ENCODE measurements at regions not wholly inside any gene's neighbourhood (a gene's known extent, or its start where the extent isn't known, plus 50 kb on each side); places are given as distances from the start of the nearest gene placed in this dataset.

GRCh38 chr3:103863381-103863780 lies 1428.6 kb downstream of the ZPLD1 start:
- H3K27ac ChIP-seq (ENCODE audit: low read depth, low read length): no peak overlapping the region
- H3K36me3 ChIP-seq (ENCODE audit: control insufficient read depth in 2 of 4, insufficient read depth in 4 of 4, low read length in 3 of 4): no peaks in the 10 kb centered on the region
- H3K23me2 ChIP-seq (ENCODE audit: low read depth, low read length): no peaks in the 10 kb centered on the region
- H2BK120ac ChIP-seq (replicated peaks; ENCODE audit: low read depth, low read length): no peak overlapping the region
- no peaks in the 10 kb centered on the region for H3K79me1 ChIP-seq (ENCODE audit: low read depth, low read length)
- H3K4me3 ChIP-seq (ENCODE audit: extremely low read depth in 1 of 4, insufficient read depth in 2 of 4, low read depth in 3 of 4, low read length in 4 of 4): no peak overlapping the region
- DNase-seq (ENCODE audit: low read depth in 1 of 2, low spot score in 2 of 2) (no peak), FAIRE-seq (no peak)
- no peak overlapping the region for H4K91ac ChIP-seq (replicated peaks; ENCODE audit: insufficient read length, low read length)
- H2BK5ac ChIP-seq (ENCODE audit: low read depth, low read length): no peak overlapping the region
- H4K8ac ChIP-seq (ENCODE audit: extremely low read depth, insufficient read depth, low read length): no peak overlapping the region
- H3K18ac ChIP-seq (ENCODE audit: extremely low read depth, low read length): no peak overlapping the region
- 0 out of 7 replicates have a peak, but pooled peaks cover 0 to 2% (median 0%) of the 10 kb centered on the region in 4 experiments for H3K4me1 ChIP-seq (replicated peaks in 1 of 4; ENCODE audit: control insufficient read depth in 3 of 4, insufficient read depth in 4 of 4, low read length in 3 of 4)
- no peak overlapping the region for H2BK20ac ChIP-seq (ENCODE audit: low read length)
- H3K9me3 ChIP-seq (ENCODE audit: insufficient read depth in 2 of 2, low read depth in 1 of 2, low read length in 1 of 2): peaks cover 0 to 8% of the 10 kb centered on the region in 2 experiments; a peak in 1 of 4 replicates
- no peak overlapping the region for H2AFZ ChIP-seq (ENCODE audit: low read length)
- 100% methylated on average over 3 of the region's 3 CpGs; no CpG with 5 or more reads in 1 of the 2 experiments for WGBS, 2 experiments (ENCODE audit: extremely low coverage in 1 of 2, insufficient coverage in 1 of 2, insufficient read length in 1 of 2, insufficient replicate concordance in 2 of 2, low coverage in 1 of 2, low lambda C conversion rate in 2 of 2, missing lambda C conversion rate in 1 of 2)
- no peak overlapping the region for H3K4ac ChIP-seq (replicated peaks; ENCODE audit: insufficient read length, low read depth, low read length)
- CTCF ChIA-PET (ENCODE audit: partially characterized antibody): no interaction called here
- no peak overlapping the region for H3K23ac ChIP-seq (ENCODE audit: insufficient read length)
- no peak overlapping the region for H4K5ac ChIP-seq (ENCODE audit: insufficient read length, low read depth, low read length)
- no peak overlapping the region for H2AK5ac ChIP-seq (ENCODE audit: low read depth, low read length)
- POLR2A ChIA-PET (ENCODE audit: partially characterized antibody): no interaction called here
- H4K20me1 ChIP-seq (replicated peaks in 1 of 2; ENCODE audit: control insufficient read depth in 1 of 2, insufficient read depth in 2 of 2, low read length in 2 of 2): no peaks in the 10 kb centered on the region
- no peak overlapping the region for H3K14ac ChIP-seq (ENCODE audit: insufficient read length)
- H2BK15ac ChIP-seq (ENCODE audit: low read length): no peak overlapping the region
- H3K4me2 ChIP-seq (ENCODE audit: insufficient read depth in 1 of 2, low read depth in 2 of 2, low read length in 2 of 2): no peak overlapping the region
- H3K79me2 ChIP-seq (ENCODE audit: control insufficient read depth in 1 of 2, insufficient read depth in 2 of 2, low read length in 2 of 2): no peaks in the 10 kb centered on the region
- no peak overlapping the region for H3K56ac ChIP-seq (replicated peaks; ENCODE audit: insufficient read length, low read depth, low read length)
- H2BK12ac ChIP-seq (ENCODE audit: low read depth, low read length): no peak overlapping the region
- no peaks in the 10 kb centered on the region for H3K27me3 ChIP-seq (replicated peaks in 1 of 4; ENCODE audit: control insufficient read depth in 3 of 4, extremely low read depth in 1 of 4, insufficient read depth in 3 of 4, low read length in 3 of 4)
- no peak overlapping the region for H3K9ac ChIP-seq (replicated peaks in 1 of 4; ENCODE audit: extremely low read depth in 1 of 4, low read depth in 3 of 4, low read length in 3 of 4)
- TF ChIP-seq, protein P1, sequence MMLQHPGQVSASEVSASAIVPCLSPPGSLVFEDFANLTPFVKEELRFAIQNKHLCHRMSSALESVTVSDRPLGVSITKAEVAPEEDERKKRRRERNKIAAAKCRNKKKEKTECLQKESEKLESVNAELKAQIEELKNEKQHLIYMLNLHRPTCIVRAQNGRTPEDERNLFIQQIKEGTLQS (IDR thresholded peaks at IDR 0.05; ENCODE audit: insufficient read depth, low read depth, low read length): no peak
- no peak for TF ChIP-seq ASH2L (IDR thresholded peaks at IDR 0.05; ENCODE audit: low read length)
- no peak for TF ChIP-seq TAF7 (optimal IDR thresholded peaks at IDR 0.05; ENCODE audit: borderline replicate concordance, low read depth, low read length)
- TF ChIP-seq JUND (IDR thresholded peaks at IDR 0.05; ENCODE audit: low read length): no peak
- no peak for TF ChIP-seq ZNF274 (IDR thresholded peaks at IDR 0.05; ENCODE audit: borderline replicate concordance, extremely low read depth, low read length)
- no peak for TF ChIP-seq RBBP5 (IDR thresholded peaks at IDR 0.05; ENCODE audit: borderline replicate concordance, low read depth, low read length)
- TF ChIP-seq, protein P2, sequence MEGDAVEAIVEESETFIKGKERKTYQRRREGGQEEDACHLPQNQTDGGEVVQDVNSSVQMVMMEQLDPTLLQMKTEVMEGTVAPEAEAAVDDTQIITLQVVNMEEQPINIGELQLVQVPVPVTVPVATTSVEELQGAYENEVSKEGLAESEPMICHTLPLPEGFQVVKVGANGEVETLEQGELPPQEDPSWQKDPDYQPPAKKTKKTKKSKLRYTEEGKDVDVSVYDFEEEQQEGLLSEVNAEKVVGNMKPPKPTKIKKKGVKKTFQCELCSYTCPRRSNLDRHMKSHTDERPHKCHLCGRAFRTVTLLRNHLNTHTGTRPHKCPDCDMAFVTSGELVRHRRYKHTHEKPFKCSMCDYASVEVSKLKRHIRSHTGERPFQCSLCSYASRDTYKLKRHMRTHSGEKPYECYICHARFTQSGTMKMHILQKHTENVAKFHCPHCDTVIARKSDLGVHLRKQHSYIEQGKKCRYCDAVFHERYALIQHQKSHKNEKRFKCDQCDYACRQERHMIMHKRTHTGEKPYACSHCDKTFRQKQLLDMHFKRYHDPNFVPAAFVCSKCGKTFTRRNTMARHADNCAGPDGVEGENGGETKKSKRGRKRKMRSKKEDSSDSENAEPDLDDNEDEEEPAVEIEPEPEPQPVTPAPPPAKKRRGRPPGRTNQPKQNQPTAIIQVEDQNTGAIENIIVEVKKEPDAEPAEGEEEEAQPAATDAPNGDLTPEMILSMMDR (IDR thresholded peaks at IDR 0.05; ENCODE audit: control extremely low read depth in 1 of 3, insufficient read depth in 1 of 3, low read depth in 1 of 3, low read length in 3 of 3): no peak
- TF ChIP-seq TBP (IDR thresholded peaks at IDR 0.05; ENCODE audit: low read depth, low read length): no peak
- no peak for TF ChIP-seq SRF (IDR thresholded peaks at IDR 0.05; ENCODE audit: low read depth, low read length)
- no peak for TF ChIP-seq TEAD4 (IDR thresholded peaks at IDR 0.05; ENCODE audit: low read depth, low read length)
- TF ChIP-seq CHD1 (IDR thresholded peaks at IDR 0.05; ENCODE audit: low read depth, low read length): no peak
- no peak for TF ChIP-seq RFX5 (IDR thresholded peaks at IDR 0.05; ENCODE audit: borderline replicate concordance, low read depth, low read length)
